K562 (cell line): ENCODE measurements at regions not wholly inside any gene's neighbourhood (a gene's known extent, or its start where the extent isn't known, plus 50 kb on each side); places are given as distances from the start of the nearest gene placed in this dataset.

Experiments
- ATAC-seq: fragments of 200-7000 bp; cut with Tn5 transposase; 3 replicates; pipeline ENCODE4 v1.9.1; 2020; ENCODE audit warnings: moderate library complexity
- BruUV-seq: library from RNA; stranded (reverse); fragments of 400-500 nt; replicated peaks from 2 replicates; lab custom pipeline; 2021; lab: Mats Ljungman, UMichigan
- CTCF ChIA-PET: fragments of 300-600 bp; formaldehyde crosslinking; extraction: SDS; loops from one replicate; lab custom pipeline; 2021; ENCODE audit warnings: low intra/inter-chr PET ratio; lab: Yijun Ruan, JAX
- POLR2A ChIA-PET: fragments of 300-600, 350-650 bp; sonication (Branson Sonifier 250); formaldehyde crosslinking; extraction: SDS; loops from one replicate; lab custom pipeline; 2021; ENCODE audit warnings: antibody characterized with exemption, inconsistent platforms; lab: Yijun Ruan, JAX
- DNase-seq, 4 experiments: peaks; one replicate each; pipeline versions ENCODE4 v3.0.0 to v3.0.0-alpha.2; 2011 to 2018; ENCODE audit warnings: low spot score in 3 of 4, mixed read lengths in 3 of 4; ENCODE audit errors: extremely low read depth in 1 of 4
- FAIRE-seq: peaks from 2 replicates; lab custom pipeline; 2011; peaks lifted over from hg19 to GRCh38; lab: Jason Lieb, UNC
- H2AFZ ChIP-seq: 2 replicates; pipeline ENCODE4 v1.6.0; 2011; ENCODE audit warnings: low read depth, low read length, control low read depth, inconsistent platforms
- H3K27ac ChIP-seq: fragments of 200-600 bp; 3 replicates; pipeline ENCODE4 v1.8.0; 2011; ENCODE audit warnings: low read depth, mild to moderate bottlenecking, control low read depth, inconsistent platforms, low read length, moderate library complexity, mixed read lengths; ENCODE audit errors: extremely low read depth
- H3K27me3 ChIP-seq, 2 experiments: fragments of 300-600 bp in 1 of 2; 2 replicates in 1 of 2; 3 replicates in 1 of 2; pipeline versions ENCODE4 v1.6.0 to v1.8.0; 2011; ENCODE audit warnings: inconsistent platforms in 2 of 2, low read length in 2 of 2, mild to moderate bottlenecking in 1 of 2, mixed read lengths in 1 of 2, moderate library complexity in 1 of 2; ENCODE audit not compliant: control insufficient read depth in 2 of 2, insufficient read depth in 2 of 2
- H3K36me3 ChIP-seq: fragments of 300-600 bp; 3 replicates; pipeline ENCODE4 v1.8.0; 2011; ENCODE audit warnings: mild to moderate bottlenecking, low read length, inconsistent platforms; ENCODE audit not compliant: control insufficient read depth, insufficient read depth
- H3K4me1 ChIP-seq, 2 experiments: fragments of 200-600 bp in 1 of 2; replicated peaks in 1 of 2; 2 replicates in 1 of 2; 3 replicates in 1 of 2; pipeline versions ENCODE4 v1.5.1 to v1.8.0; 2011; ENCODE audit warnings: inconsistent platforms in 2 of 2, low read length in 2 of 2, mild to moderate bottlenecking in 1 of 2, mixed read lengths in 1 of 2, moderate library complexity in 1 of 2; ENCODE audit not compliant: control insufficient read depth in 2 of 2, insufficient read depth in 2 of 2
- H3K4me2 ChIP-seq: 2 replicates; pipeline ENCODE4 v1.6.1; 2011; ENCODE audit warnings: low read length, control low read depth, inconsistent platforms, mixed read lengths; ENCODE audit not compliant: insufficient read depth
- H3K4me3 ChIP-seq: fragments of 200-600 bp; sonication (generic), shearing (Covaris generic); 2 replicates; pipeline ENCODE4 v1.5.1; 2016; ENCODE audit warnings: control low read depth, inconsistent platforms
- H3K79me2 ChIP-seq: fragments of 200-600 bp; 3 replicates; pipeline ENCODE4 v1.8.0; 2011; ENCODE audit warnings: low read length, inconsistent platforms; ENCODE audit not compliant: control insufficient read depth, insufficient read depth
- H3K9ac ChIP-seq, 2 experiments: 2 replicates each; pipeline versions ENCODE4 v1.6.0 to v1.6.1; 2011; ENCODE audit warnings: low read depth in 2 of 2, low read length in 2 of 2, control low read depth in 1 of 2, inconsistent platforms in 1 of 2, mild to moderate bottlenecking in 1 of 2, mixed read lengths in 1 of 2; ENCODE audit not compliant: insufficient read depth in 1 of 2
- H3K9me1 ChIP-seq: one replicate; pipeline ENCODE4 v1.6.0; 2011; ENCODE audit warnings: inconsistent platforms, mild to moderate bottlenecking, low read length, moderate library complexity; ENCODE audit not compliant: control insufficient read depth, insufficient read depth
- H3K9me3 ChIP-seq: replicated peaks from 2 replicates; pipeline ENCODE4 v1.5.1; 2011; ENCODE audit warnings: low read depth, low read length, inconsistent platforms; ENCODE audit not compliant: control insufficient read depth, insufficient read depth
- H4K20me1 ChIP-seq: replicated peaks from 2 replicates; pipeline ENCODE4 v1.6.1; 2011; ENCODE audit warnings: low read length, inconsistent platforms, mixed read lengths; ENCODE audit not compliant: control insufficient read depth, insufficient read depth
- CBFA2T2 ChIP-seq: fragments of 450-650 bp; conservative IDR thresholded peaks from 2 replicates; pipeline ENCODE4 v1.6.1; 2017; ENCODE audit warnings: mild to moderate bottlenecking
- CBFA2T3 ChIP-seq: fragments of 450-650 bp; IDR thresholded peaks from 2 replicates; pipeline ENCODE4 v1.6.1; 2017
- ETS1 ChIP-seq: conservative IDR thresholded peaks from 2 replicates; pipeline ENCODE4 v1.6.1; 2011; ENCODE audit warnings: low read depth, mild to moderate bottlenecking, low read length; ENCODE audit not compliant: control insufficient read depth
- KDM1A ChIP-seq, 2 experiments: fragments of 450-650 bp; IDR thresholded peaks; 2 replicates each; pipeline ENCODE4 v1.6.1; 2016; ENCODE audit warnings: mild to moderate bottlenecking in 2 of 2
- TEAD1 ChIP-seq, 2 experiments: fragments of 450-650 bp in 1 of 2; sonication (generic) in 1 of 2; formaldehyde crosslinking; IDR thresholded peaks; 2 replicates each; pipeline versions ENCODE4 v1.4.0 to v1.8.0; 2020 to 2022; ENCODE audit warnings: mild to moderate bottlenecking in 2 of 2, missing genetic modification reagents in 1 of 2
- TRIM24 ChIP-seq, 2 experiments: fragments of 450-650 bp; IDR thresholded peaks; 2 replicates each; pipeline ENCODE4 v1.6.1; 2016
- YY1 ChIP-seq, 3 experiments: IDR thresholded peaks; 2 replicates each; pipeline ENCODE4 v1.6.1; 2011; ENCODE audit warnings: low read length in 2 of 3, mild to moderate bottlenecking in 2 of 3, moderate library complexity in 2 of 3, borderline replicate concordance in 1 of 3, control low read depth in 1 of 3, low read depth in 1 of 3; ENCODE audit not compliant: insufficient read depth in 3 of 3, insufficient replicate concordance in 2 of 3, control insufficient read depth in 1 of 3, insufficient read length in 1 of 3; ENCODE audit errors: extremely low read depth in 1 of 3
- ZFX ChIP-seq: sonication (generic); formaldehyde crosslinking; IDR thresholded peaks from 2 replicates; pipeline ENCODE4 v1.8.0; 2022; ENCODE audit warnings: mild to moderate bottlenecking, missing genetic modification reagents, moderate library complexity
- ZKSCAN1 ChIP-seq: fragments of 150-350 bp; IDR thresholded peaks from 2 replicates; pipeline ENCODE4 v1.6.1; 2016; ENCODE audit warnings: low read depth, low read length
- ZNF217 ChIP-seq: sonication (generic); formaldehyde crosslinking; IDR thresholded peaks from 2 replicates; pipeline ENCODE4 v1.8.0; 2022; ENCODE audit warnings: mild to moderate bottlenecking, missing genetic modification reagents
- ZNF224 ChIP-seq: sonication (generic); formaldehyde crosslinking; IDR thresholded peaks from 2 replicates; pipeline ENCODE4 v1.8.0; 2022; ENCODE audit warnings: mild to moderate bottlenecking, missing genetic modification reagents
- ZNF354B ChIP-seq: fragments of 250-450 bp; sonication (Bioruptor Pico); IDR thresholded peaks from 2 replicates; pipeline ENCODE4 v1.4.0; 2020
- ZNF76 ChIP-seq: fragments of 250-450 bp; sonication (Bioruptor Pico); IDR thresholded peaks from 2 replicates; pipeline ENCODE4 v1.4.0; 2020; ENCODE audit warnings: mild to moderate bottlenecking, moderate library complexity, borderline replicate concordance
- WGBS: fragments of 100-300 bp; shearing (Covaris generic); methylation state at CpG from one replicate; pipeline ENCODE4 v1.1.6; 2016; ENCODE audit warnings: low coverage, mixed read lengths; ENCODE audit not compliant: insufficient coverage; ENCODE audit errors: missing lambda C conversion rate; 5-methylcytosine and 5-hydroxymethylcytosine counted together
- in situ Hi-C: fragments of 300-500 bp; cut with MboI; formaldehyde crosslinking; loops from 4 replicates; pipeline ENCODE4 v1.15.0; 2018; ENCODE audit warnings: inconsistent platforms, mixed read lengths
- intact Hi-C: fragments of 100-400 bp; cut with micrococcal nuclease; formaldehyde crosslinking; loops from 2 replicates; pipeline ENCODE4 v1.14.2; 2022

- TF ChIP-seq ZFX (no peak), CBFA2T2 (no peak), TRIM24 (IDR thresholded peaks at IDR 0.05) (no peak)
Measured at GRCh38 chr5:5933651-5934050, 444.7 kb downstream of the MED10 start (continued).

GRCh38 chr5:5932824-5933223, 445.5 kb downstream of the MED10 start:
- ChIA-PET POLR2A (interaction anchor here (0.5 kb wide), 1 partner anchor 268 kb away, joined by 3 read pairs; no protein-coding TSS in a partner anchor), CTCF (no interaction called here)
- no peaks in the 10 kb centered on the region for H3K4me1 ChIP-seq
- no peaks in the 10 kb centered on the region for H3K9me1 ChIP-seq
- DNase-seq, result no peak
- no peaks in the 10 kb centered on the region for H3K36me3 ChIP-seq
- no TSS peak for BruUV-seq
- H3K9ac ChIP-seq, result no peak overlapping the region
- H3K79me2 ChIP-seq, result no peaks in the 10 kb centered on the region
- no peak for TF ChIP-seq CBFA2T3
- TF ChIP-seq ZNF76 (CRISPR knock-in tag), result no peak
- no peak for TF ChIP-seq ZFX
- 0% methylated on average over 5 of the region's 5 CpGs for WGBS
- H3K4me3 ChIP-seq, result no peak overlapping the region
- H4K20me1 ChIP-seq, result 0 out of 2 replicates have a peak, but pooled peaks cover 2% of the 10 kb centered on the region
- in situ Hi-C loops (no loop called here), intact Hi-C loops (no loop called here)
- H3K9me3 ChIP-seq, result no peaks in the 10 kb centered on the region
- no peak overlapping the region for H3K27ac ChIP-seq
- ATAC-seq, result peak; percentile 76
- H3K4me2 ChIP-seq, result no peak overlapping the region
- H3K27me3 ChIP-seq, result peaks cover 3 to 4% of the 10 kb centered on the region in 2 experiments; a peak in 2 of 5 replicates
- H2AFZ ChIP-seq, result no peak overlapping the region
- FAIRE-seq, result no peak

GRCh38 chr5:5930561-5930960, 447.8 kb downstream of the MED10 start:
- Histone ChIP-seq H3K9ac (no peak overlapping the region), H3K36me3 (no peaks in the 10 kb centered on the region), H3K27ac (no peak overlapping the region), H4K20me1 (0 out of 2 replicates have a peak, but pooled peaks cover 2% of the 10 kb centered on the region), H2AFZ (no peak overlapping the region), H3K4me1 (no peaks in the 10 kb centered on the region), H3K4me2 (no peak overlapping the region), H3K79me2 (no peaks in the 10 kb centered on the region), H3K9me3 (no peaks in the 10 kb centered on the region), H3K4me3 (no peak overlapping the region), H3K27me3 (peaks cover 3 to 7% of the 10 kb centered on the region in 2 experiments; a peak in 2 of 5 replicates), H3K9me1 (no peaks in the 10 kb centered on the region)
- 0% methylated on average over 2 of the region's 2 CpGs for WGBS
- FAIRE-seq (peak; percentile 54), DNase-seq (no peak), ATAC-seq (no peak)
- in situ Hi-C loops, result no loop called here
- ChIA-PET POLR2A (interaction anchor here (0.6 kb wide), 1 partner anchor 703 kb away, joined by 3 read pairs; the partner anchor contains the start of gene SRD5A1), CTCF (no interaction called here)
- intact Hi-C loops, result no loop called here
- no TSS peak for BruUV-seq
- TF ChIP-seq ZKSCAN1, result no peak
- TF ChIP-seq ZNF354B, result no peak
- TF ChIP-seq ETS1, result no peak
- TF ChIP-seq ZNF217 (CRISPR knock-in tag), result no peak
- no peak for TF ChIP-seq YY1 (IDR thresholded peaks at IDR 0.05; ENCODE audit: borderline replicate concordance in 1 of 3, control insufficient read depth in 1 of 3, extremely low read depth in 1 of 3, insufficient read depth in 3 of 3, insufficient read length in 1 of 3, insufficient replicate concordance in 2 of 3, low read depth in 1 of 3, low read length in 2 of 3)
- no peak for TF ChIP-seq KDM1A (IDR thresholded peaks at IDR 0.05)
- TF ChIP-seq ZNF224 (CRISPR knock-in tag), result no peak
- TF ChIP-seq TEAD1 (CRISPR knock-in tag; IDR thresholded peaks at IDR 0.05), result no peak
